Head of caudate nucleus (tissue), 42 donors: ENCODE measurements at regions not wholly inside any gene's neighbourhood (a gene's known extent, or its start where the extent isn't known, plus 50 kb on each side); places are given as distances from the start of the nearest gene placed in this dataset.

Experiments used
- DNase-seq, 42 donors: peaks; one replicate each; pipeline versions ENCODE4 v3.0.0 to v3.0.0-alpha.2; 2020 to 2021; ENCODE audit warnings: mixed read lengths in 7 of 42
- intact Hi-C: fragments of 100-400 bp; cut with DNase I; formaldehyde crosslinking; loops from one replicate; pipeline ENCODE4 v1.15.0; 2022

DNA sequence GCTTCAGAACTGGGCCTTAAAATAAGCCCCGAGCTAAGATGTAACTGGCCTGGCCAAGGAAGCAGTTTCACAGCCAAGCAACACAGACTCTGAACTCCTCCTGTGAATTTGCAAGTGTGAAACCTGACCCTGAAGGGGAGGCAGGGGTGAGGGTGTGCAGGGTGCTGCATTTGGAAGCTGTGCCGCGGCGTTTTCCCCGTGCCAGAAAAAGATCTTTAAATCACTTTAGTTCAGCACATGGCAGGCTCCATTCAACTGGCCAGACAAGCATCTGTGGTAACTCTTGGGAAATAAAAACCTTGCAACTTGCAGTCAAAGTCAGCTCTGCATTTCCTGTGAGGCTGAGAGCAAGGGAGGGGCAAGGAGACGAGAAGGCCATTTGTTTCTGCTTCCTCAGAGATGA, 209.3 kb upstream of the SOX11 start:
- no peak for DNase-seq

DNA sequence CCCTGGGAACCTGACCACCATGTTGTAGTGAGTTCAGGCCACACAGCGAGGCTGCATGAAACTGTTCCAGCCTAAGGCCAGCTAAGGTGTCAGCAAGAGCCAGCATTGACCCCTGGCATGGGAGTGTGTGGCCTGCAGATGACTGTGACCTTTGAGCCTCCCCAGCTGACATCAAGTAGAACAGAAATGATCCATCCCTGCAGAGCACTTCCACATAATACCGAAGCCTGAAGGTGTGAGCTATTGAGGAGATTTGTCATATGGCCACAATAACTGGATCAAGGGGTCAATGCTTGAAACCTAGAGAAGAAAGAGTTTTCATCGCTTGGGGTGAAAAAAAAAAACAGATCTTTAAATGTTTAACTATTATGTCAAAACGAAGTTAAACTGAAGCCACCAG, 207.3 kb upstream of the SOX11 start:
- intact Hi-C loops = no loop called here
- no peak for DNase-seq

More for the DNA sequence above, 209.3 kb upstream of the SOX11 start:
- intact Hi-C loops = no loop called here

DNA sequence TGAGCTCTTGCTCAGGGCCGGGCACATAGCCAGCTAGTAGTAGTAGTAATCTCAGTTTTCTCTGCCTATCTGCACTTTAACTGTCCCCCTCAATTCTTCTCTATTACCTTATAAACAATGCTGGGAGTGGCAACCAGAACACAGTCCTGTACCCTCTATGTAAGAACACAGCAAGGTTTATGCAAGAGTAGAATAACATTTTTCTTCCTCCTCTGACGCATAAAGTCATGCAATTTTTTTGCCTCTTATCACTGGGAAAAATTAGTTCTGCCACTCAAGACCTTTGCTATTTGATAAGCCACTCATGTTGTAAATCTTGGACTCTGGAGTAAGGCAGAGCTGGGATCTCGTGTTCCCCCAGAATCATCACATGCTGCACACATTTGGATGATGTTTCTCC, 200.7 kb upstream of the SOX11 start:
- DNase-seq = no peak
- intact Hi-C loops = no loop called here

DNA sequence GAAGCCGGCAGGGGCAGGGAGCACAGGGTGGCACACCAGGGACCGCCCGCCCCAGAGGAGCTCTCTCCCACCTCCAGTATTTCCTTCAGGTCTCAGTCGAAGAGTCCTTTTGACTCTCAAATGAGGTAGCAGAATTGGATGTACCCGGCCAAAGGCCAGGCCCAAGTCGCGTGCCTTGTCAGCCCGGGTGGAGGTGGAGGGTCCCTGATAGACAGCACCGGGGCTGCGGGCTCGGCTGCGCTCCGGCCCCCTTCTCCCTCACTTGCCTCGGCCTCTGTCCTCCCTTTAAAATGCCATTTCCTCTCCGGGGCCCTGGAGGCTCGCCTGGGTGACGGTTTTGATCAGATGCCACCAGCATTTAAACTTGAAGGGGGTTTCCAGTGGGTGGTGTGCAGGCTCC, 198.9 kb upstream of the SOX11 start:
- DNase-seq = no peak
- intact Hi-C loops = no loop called here

DNA sequence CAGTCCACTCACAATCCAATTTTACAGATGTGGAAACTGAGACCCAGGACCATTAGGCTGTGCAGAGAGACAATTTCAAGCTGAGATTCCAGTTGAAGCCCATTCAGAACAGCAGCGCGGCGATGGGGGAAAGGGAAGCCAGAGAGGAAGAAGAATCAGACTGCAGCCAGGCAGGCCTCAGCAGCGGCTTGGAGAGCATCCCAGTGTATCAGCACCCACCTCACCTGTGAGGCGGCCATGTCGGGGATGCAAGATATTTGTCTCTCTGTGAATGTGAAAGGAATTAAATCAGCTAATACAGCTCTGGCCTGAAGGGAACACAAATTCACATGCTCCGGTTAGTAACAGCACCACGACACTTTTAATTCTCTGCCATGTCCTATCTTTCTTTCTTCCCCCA, 198.0 kb upstream of the SOX11 start:
- DNase-seq = no peak
- intact Hi-C loops = no loop called here

DNA sequence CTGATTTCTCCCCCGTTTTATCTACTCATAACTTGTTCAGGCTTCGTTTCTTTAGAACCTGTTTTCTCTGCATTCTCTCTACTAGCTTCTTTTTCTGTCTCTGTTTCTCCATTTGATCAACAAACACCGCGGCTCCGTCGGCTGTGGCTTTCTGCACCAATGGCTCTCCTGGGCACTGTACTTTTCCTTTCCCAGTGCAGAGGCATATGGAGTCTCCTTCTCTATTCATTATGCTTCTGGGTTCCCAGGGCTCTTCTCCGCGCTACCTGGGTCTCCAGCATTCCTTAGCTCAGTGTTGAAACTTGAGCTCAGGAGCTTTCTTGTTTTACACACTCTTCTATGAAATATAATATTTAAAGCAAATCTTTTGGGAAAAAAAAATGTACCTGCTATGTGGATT, 196.6 kb upstream of the SOX11 start:
- no peak for DNase-seq
- intact Hi-C loops = no loop called here

DNA sequence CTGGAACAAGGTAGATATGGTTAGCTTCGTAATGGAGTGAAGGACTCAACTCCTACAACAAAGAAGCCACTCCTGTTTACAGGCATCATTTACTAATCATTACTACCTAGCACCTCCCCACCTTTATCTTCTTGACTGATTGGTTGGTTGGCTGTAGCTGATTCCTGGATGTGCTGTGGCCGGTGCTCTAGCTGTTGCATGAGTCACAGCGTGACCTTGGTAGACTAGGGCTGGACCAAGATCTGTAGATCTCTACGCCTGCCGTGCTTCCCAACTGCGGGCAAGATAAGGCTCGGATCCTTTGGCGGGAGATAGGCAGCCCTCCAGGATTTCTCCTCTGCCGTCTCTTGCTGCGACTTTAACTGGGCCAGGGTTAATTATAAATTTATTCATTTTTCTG, 194.3 kb upstream of the SOX11 start:
- DNase-seq = no peak
- intact Hi-C loops = no loop called here

DNA sequence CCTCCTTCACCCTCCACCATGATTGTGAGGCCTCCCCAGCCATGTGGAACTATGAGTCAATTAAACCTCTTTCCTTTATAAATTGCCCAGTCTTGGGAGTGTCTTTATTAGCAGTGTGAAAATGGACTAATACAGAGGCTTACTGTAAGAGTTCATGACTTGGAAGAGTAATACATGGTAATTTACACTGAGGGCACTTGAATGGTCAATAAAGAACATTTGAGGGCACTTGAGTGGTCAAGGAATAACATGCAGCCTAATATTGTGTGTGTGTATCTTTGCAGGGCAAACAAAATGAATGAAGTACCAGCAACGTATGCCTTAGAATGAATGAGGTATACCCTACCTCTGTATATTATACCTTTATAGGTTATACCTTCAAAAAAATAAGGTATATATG, 190.4 kb upstream of the SOX11 start:
- DNase-seq = no peak

DNA sequence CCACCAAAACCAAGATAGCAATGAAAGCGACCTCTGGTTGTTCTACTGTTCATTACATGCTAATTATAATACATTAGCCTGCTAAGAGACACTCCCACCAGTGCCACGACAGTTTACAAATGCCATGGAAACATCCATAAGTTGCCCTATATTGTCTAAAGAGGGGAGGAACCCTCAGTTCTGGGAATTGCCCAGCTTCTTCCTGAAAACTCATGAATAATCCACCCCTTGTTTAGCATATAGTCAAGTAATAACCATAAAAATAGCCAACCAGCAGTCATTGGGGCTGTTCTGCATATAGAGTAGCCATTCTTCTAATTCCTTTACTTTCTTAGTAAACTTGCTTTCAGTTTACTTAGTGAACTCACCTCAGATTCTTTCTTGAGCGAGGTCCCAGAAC, 189.8 kb upstream of the SOX11 start:
- DNase-seq = no peak
- intact Hi-C loops = no loop called here

More for the DNA sequence above, 190.4 kb upstream of the SOX11 start:
- intact Hi-C loops = no loop called here

DNA sequence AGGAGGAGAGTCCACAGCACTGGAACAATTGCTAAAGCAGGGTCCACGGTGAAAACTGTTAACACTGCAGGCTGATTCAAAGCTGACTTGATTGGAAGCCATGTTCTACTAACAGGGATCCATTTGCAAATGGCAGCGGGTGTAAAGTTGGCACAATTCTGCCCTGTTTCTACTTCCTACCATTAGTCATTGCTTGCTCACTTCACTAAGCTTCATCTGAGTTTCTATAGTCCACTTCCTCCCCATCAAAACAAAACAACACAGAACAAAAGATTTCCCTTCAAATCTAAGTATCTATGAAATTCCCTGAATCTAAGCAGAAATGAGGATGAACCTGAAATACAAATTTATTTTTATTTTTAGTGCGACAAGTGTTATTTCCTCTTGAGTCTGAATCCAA, 187.4 kb upstream of the SOX11 start:
- no peak for DNase-seq
- intact Hi-C loops = no loop called here

DNA sequence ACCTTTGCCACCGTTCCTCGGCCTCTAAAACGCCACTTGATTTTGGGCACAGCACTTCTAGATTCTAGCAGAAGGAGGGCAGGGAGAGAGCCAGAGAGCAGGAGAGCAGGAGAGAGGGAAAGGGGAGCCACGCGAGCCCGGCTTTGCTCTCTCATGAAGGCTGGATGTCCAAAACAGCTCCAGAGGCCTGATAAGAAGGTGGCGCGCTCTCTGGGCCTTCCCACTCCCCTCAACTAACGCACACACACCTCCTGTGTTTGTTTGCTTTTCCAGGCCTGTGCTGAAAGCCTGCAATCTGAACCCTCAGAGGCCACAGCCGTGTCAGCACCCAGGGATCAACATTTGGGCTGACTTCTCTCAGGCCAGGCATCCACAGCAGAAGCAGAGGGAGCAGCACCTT, 184.8 kb upstream of the SOX11 start:
- intact Hi-C loops = no loop called here
- DNase-seq = no peak

DNA sequence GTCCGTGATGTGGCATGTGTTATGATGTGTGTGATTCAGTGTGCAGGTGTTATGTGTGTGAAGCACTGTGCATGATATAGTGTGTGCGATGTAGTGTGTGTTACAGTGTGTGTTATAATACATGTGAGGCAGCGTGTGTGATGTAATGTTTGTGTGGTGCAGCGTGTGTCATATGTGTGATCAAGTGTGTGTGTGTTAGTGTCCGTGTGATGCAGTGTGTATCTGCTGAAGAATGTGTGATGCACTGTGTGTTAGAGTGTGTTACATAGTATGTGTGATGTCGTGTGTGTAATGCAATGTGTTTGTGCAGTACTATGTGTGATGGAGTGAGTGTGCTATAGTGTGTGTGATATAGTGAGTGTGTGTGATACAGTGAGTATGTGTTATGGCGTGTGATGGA, 182.8 kb upstream of the SOX11 start:
- no peak for DNase-seq
- intact Hi-C loops = no loop called here

DNA sequence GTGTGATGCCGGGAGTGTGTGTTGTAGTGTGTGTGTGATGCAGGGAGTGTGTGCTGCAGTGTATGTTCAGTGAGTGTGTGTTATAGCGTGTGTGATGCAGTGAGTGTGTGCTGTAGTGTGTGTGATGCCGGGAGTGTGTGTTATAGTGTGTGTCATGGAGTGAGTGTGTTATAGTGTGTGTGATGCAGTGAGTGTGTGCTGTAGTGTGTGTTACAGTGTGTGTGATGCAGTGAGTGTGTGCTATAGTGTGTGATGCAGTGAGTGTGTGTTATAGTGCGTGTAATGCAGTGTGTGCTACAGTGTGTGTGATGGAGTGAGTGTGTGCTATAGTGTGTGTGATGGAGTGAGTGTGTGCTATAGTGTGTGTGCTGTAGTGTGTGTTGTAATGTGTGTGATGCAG, 182.1 kb upstream of the SOX11 start:
- intact Hi-C loops = no loop called here
- no peak for DNase-seq

DNA sequence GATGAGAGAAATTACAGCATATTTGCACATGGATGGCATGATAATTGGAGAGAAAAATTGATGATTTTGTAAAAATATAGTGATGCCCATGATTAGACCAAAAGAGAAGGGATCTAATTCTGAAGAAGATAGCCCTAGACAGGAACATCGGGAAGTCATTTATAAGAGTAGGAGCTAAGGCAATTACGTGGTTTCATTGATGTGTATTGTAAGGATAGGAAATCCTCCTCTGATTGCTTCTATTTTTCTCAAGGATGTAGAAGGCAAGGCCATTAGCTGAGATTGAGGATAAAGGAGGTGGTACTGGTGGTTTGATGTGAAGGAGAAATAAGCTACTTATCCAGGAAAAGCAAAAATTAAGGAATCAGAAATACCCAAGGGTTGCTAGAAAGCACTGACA, 176.5 kb upstream of the SOX11 start:
- intact Hi-C loops = no loop called here
- DNase-seq = no peak

DNA sequence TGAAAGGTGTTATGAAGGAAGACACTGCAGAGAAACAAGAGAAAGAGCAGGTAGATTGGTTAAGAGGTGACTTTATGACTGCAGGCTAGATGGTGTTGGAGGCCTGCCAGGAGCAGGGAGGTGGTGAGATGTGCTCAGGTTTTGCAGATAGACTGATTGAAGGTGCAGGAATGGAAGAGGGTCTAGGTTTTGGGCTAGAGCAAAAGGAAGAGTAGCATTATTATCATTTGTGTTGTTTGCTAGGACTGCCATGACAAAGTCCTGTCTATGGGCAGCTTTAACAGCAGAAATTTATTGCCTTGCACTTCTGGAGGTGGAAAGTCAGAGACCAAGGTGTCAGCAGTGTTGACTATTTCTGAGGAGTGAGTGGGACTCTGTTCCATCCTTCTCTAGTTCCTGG, 172.9 kb upstream of the SOX11 start:
- no peak for DNase-seq
- intact Hi-C loops = no loop called here

DNA sequence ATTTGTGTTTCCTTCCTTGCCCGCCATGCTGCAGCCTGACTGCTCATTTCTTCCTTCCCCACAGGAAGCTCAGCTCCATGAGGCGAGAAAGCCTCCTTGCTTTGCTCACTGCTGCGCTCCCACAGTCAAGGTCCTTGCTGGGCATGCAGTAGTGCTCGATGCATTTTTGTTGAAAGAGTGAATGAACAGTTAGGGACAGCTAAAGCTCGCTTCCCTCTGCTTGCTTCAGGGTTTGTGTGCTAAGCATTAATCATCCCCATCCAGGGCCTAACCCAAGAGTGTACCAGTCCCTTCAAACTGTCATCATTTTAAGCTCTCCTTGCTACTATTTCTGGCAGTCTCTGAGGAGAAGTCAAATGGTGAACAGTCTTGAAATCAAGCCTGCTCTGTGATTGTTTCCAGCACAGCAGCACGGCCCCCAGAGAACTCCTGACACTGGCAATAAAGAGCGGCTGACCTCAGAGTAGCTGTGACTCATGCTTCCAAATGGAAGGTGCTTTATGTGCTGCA, 171.7 kb upstream of the SOX11 start:
- DNase-seq = peak in 11 of 42 donors; percentile 10 to 67 (median 21)
- intact Hi-C loops = no loop called here

DNA sequence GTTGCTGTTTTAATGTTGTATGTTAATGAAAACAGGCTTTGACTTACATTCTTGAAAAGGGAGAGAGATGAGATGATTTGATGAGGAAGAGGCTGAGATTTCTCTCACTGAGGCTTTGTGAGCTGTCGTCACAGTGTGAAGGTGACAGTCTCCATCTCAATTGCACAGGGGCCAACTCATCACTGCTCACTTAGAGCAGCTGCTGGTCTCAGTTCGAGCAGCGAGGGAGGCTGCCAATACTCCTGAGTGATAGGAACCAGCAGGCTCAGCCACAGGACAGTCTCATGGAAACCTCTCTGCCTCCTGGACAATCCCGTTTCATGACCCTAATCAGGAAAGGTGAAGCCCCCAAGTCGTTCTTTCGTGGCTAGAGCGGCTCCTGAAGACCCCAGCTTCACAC, 170.7 kb upstream of the SOX11 start:
- no peak for DNase-seq
- intact Hi-C loops = no loop called here

DNA sequence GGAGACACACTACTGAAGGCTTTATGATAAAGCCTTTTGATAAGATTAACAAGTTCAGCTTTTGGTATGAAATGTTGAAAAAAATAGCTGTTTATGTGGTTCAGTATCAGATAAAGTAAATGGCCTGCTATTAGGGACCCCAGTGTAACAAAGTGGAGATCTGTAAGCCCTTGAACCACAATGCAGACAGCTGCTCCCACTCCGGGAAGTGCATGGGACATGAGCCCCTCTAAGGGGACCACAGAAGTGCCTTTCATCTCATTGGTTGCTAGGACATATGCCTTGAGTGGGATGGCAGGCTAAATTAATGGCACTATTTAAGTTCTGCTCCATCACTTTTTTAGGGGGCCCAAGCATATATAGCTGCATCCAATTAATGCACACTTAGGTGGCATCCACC, 167.6 kb upstream of the SOX11 start:
- intact Hi-C loops = no loop called here

DNA sequence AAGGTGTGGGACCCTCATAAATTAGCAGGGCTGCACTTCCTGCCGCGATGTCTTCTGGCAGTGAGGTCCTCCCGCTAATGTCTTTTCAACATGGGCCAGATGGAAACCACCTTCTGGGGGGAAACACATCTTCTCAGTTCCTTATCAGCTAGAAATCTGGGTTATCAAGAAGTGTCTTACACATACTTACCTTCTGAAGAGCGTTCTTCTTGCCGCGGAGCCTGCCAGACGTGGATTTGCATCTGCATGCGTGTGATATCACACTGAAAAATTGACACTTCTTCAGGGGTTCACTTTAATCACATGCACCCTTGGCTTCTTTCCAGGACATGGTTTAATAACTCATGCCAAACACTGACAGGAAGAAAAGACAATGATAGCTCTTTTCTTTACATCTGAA, 163.5 kb upstream of the SOX11 start:
- intact Hi-C loops = no loop called here
- DNase-seq = no peak

More for the DNA sequence above, 167.6 kb upstream of the SOX11 start:
- no peak for DNase-seq

DNA sequence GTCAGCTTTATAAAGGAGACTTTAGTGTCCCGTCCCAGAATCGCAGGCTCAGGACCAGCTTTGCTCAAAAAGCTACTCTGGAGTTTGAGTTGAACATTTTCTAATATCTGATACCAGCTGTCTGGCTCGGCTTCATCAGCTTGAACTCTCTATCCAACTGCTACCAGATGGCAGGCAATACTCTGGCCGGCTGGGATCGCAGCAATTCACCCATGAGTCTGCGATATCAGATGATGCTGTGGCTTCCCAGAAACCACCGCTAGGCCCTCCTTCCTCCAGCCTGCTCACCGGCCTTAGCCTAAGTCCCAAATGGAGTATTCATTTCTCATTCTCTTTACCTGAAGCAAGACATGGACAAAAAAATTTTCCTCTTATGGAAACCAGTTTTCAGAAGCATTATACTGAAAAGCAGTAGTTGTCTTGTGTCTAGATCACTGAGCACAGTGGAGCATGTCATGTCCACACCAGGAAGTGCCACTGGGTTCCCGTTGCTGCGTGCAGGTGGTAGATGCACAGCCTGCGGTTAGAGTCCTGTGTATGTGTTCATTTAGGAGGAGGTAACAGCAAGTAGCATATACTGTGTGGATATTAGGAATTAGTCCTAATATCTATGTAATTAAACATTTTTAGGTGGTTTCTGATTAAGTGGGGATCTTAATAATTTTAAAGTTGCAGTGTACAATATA, 162.0 kb upstream of the SOX11 start:
- intact Hi-C loops = no loop called here

DNA sequence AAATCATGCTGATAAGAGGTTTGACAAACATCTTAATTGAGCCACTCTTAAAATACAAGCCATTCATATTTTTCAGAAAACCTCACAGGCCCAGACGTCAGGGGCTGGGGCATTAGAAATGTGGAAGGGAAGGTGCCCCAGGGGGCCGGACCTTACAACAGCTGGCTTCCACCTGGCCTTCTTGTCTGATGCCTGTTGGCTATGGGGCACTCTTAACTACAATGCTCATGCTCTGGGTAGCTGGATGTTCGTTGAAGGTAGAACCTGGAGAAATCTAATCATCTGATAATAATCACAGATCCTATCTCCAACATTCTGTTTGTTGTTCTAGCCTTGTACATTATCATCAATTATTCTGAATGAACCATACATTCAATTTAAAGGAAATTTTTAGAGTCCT, 156.9 kb upstream of the SOX11 start:
- intact Hi-C loops = no loop called here
- no peak for DNase-seq

More for the DNA sequence above, 162.0 kb upstream of the SOX11 start:
- DNase-seq = no peak
